ENCODE measurements at regions not wholly inside any gene's neighbourhood (a gene's known extent, or its start where the extent isn't known, plus 50 kb on each side); places are given as distances from the start of the nearest gene placed in this dataset.
A peak's percentile ranks its signal among the peaks of the same experiment; 100 is the strongest.
"Not testable (repeated sequence)": the region's sequence is repeated elsewhere in the genome, so short reads cannot be mapped to it uniquely, and the experiment has no call there.

- Histone ChIP-seq H3K9me3 (ENCODE audit: control insufficient read depth, low read depth, low read length) (no peaks in the 10 kb centered on the region), H3K36me3 (ENCODE audit: control insufficient read depth, low read depth, low read length) (no peaks in the 10 kb centered on the region), H3K4me1 (ENCODE audit: control insufficient read depth, low read depth, low read length) (peaks cover 13% of the 10 kb centered on the region), H3K27ac (ENCODE audit: low read length) (no peak overlapping the region), H3K4me3 (ENCODE audit: low read length) (no peak overlapping the region), H3K27me3 (ENCODE audit: control insufficient read depth, insufficient read depth, low read length) (no peaks in the 10 kb centered on the region), H3K9ac (ENCODE audit: low read length) (no peak overlapping the region)
Observed at GRCh38 chr3:66552846-66553245, 52.0 kb upstream of the LRIG1 start.

- Histone ChIP-seq H3K4me3 (ENCODE audit: low read length) (no peak overlapping the region), H3K36me3 (ENCODE audit: control insufficient read depth, low read depth, low read length) (no peaks in the 10 kb centered on the region), H3K9ac (ENCODE audit: low read length) (no peak overlapping the region), H3K27ac (ENCODE audit: low read length) (no peak overlapping the region), H3K4me1 (ENCODE audit: control insufficient read depth, low read depth, low read length) (peaks cover 13% of the 10 kb centered on the region), H3K27me3 (ENCODE audit: control insufficient read depth, insufficient read depth, low read length) (no peaks in the 10 kb centered on the region), H3K9me3 (ENCODE audit: control insufficient read depth, low read depth, low read length) (no peaks in the 10 kb centered on the region)
Observed at GRCh38 chr3:66553441-66554113, 52.8 kb upstream of the LRIG1 start.

- no peaks in the 10 kb centered on the region for H3K36me3 ChIP-seq (ENCODE audit: control insufficient read depth, low read depth, low read length)
- H3K27me3 ChIP-seq (ENCODE audit: control insufficient read depth, insufficient read depth, low read length): no peaks in the 10 kb centered on the region
- H3K9me3 ChIP-seq (ENCODE audit: control insufficient read depth, low read depth, low read length): peaks cover under 1% of the 10 kb centered on the region
- H3K27ac ChIP-seq (ENCODE audit: low read length): no peak overlapping the region
- H3K4me1 ChIP-seq (ENCODE audit: control insufficient read depth, low read depth, low read length): peaks cover 13% of the 10 kb centered on the region
- H3K4me3 ChIP-seq (ENCODE audit: low read length): no peak overlapping the region
- H3K9ac ChIP-seq (ENCODE audit: low read length): no peak overlapping the region
Observed at GRCh38 chr3:66554178-66554577, 53.4 kb upstream of the LRIG1 start.

GRCh38 chr3:66555214-66555844 is 54.5 kb upstream of the LRIG1 start:
- Histone ChIP-seq H3K4me3 (ENCODE audit: low read length) (no peak overlapping the region), H3K27me3 (ENCODE audit: control insufficient read depth, insufficient read depth, low read length) (no peaks in the 10 kb centered on the region), H3K9me3 (ENCODE audit: control insufficient read depth, low read depth, low read length) (peaks cover 3% of the 10 kb centered on the region), H3K9ac (ENCODE audit: low read length) (no peak overlapping the region), H3K4me1 (ENCODE audit: control insufficient read depth, low read depth, low read length) (peaks cover 13% of the 10 kb centered on the region), H3K36me3 (ENCODE audit: control insufficient read depth, low read depth, low read length) (no peaks in the 10 kb centered on the region), H3K27ac (ENCODE audit: low read length) (no peak overlapping the region)

DNA sequence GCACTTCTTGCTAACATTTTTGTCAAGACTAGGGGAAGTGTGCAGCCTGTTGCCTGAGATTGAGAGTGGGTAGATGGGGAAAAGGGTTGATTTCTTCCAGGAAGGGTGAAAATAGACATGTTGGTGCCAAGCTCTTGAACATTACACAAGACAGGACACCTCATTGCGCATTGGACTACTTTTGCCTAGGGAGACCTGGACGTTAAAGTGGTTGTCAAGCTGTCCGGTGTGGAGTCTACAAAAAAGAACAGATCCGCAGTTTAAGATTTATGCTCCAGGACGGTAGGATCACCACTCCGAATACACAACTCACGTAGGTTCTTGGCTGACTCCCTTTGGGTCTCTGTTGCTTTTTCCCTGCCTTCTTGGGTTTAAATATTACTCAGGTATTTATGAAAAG is 56.3 kb upstream of the LRIG1 start:
- Histone ChIP-seq H3K27me3 (ENCODE audit: control insufficient read depth, insufficient read depth, low read length) (no peaks in the 10 kb centered on the region), H3K9ac (ENCODE audit: low read length) (no peak overlapping the region), H3K4me3 (ENCODE audit: low read length) (no peak overlapping the region), H3K36me3 (ENCODE audit: control insufficient read depth, low read depth, low read length) (no peaks in the 10 kb centered on the region), H3K4me1 (ENCODE audit: control insufficient read depth, low read depth, low read length) (peaks cover 13% of the 10 kb centered on the region), H3K27ac (ENCODE audit: low read length) (no peak overlapping the region), H3K9me3 (ENCODE audit: control insufficient read depth, low read depth, low read length) (peaks cover 3% of the 10 kb centered on the region)

DNA sequence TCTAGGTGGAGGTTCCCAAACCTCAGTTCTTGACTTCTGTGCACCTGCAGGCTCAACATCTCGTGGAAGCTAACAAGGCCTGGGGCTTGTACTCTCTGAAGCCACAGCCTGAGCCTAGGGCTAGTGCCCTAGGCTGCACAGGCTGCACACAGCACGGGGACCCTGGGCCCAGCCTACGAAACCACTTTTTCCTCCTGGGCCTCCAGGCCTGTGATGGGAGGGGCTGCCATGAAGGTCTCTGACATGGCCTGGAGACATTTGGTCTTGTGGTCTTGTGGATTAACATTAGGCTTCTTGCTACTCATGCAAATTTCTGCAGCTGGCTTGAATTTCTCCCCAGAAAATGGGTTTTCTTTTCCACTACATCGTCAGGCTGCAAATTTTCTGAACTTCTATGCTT is 59.1 kb upstream of the LRIG1 start:
- not testable (repeated sequence) for H3K4me3 ChIP-seq (ENCODE audit: low read length); H3K9ac ChIP-seq (ENCODE audit: low read length); H3K27ac ChIP-seq (ENCODE audit: low read length); H3K4me1 ChIP-seq (ENCODE audit: control insufficient read depth, low read depth, low read length); H3K27me3 ChIP-seq (ENCODE audit: control insufficient read depth, insufficient read depth, low read length); H3K9me3 ChIP-seq (ENCODE audit: control insufficient read depth, low read depth, low read length); H3K36me3 ChIP-seq (ENCODE audit: control insufficient read depth, low read depth, low read length)

DNA sequence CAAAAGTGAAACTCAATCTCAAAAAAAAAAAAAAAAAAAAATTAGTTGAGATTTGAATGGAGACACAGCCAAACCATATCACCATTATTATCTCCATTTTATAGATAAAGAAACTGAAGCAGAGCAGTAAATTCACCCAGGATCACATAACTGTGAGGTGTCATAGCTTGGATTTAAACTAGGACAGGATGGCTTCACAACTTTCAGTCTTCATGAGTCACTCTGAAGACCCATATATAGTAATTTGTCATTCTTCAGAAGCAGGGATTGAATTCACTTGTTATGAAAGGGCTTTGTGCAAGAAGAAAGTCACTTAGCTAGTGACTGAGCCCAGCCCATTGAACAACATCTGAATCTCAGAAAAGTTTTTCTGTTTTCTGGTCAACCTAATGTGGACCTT is 60.5 kb upstream of the LRIG1 start:
- Histone ChIP-seq H3K4me3 (ENCODE audit: low read length) (no peak overlapping the region), H3K27ac (ENCODE audit: low read length) (no peak overlapping the region), H3K9ac (ENCODE audit: low read length) (no peak overlapping the region), H3K9me3 (ENCODE audit: control insufficient read depth, low read depth, low read length) (peaks cover 3% of the 10 kb centered on the region), H3K36me3 (ENCODE audit: control insufficient read depth, low read depth, low read length) (no peaks in the 10 kb centered on the region), H3K27me3 (ENCODE audit: control insufficient read depth, insufficient read depth, low read length) (no peaks in the 10 kb centered on the region), H3K4me1 (ENCODE audit: control insufficient read depth, low read depth, low read length) (no peaks in the 10 kb centered on the region)

- H3K27ac ChIP-seq (ENCODE audit: low read length): no peak overlapping the region
- no peaks in the 10 kb centered on the region for H3K36me3 ChIP-seq (ENCODE audit: control insufficient read depth, low read depth, low read length)
- no peaks in the 10 kb centered on the region for H3K4me1 ChIP-seq (ENCODE audit: control insufficient read depth, low read depth, low read length)
- no peak overlapping the region for H3K9ac ChIP-seq (ENCODE audit: low read length)
- H3K27me3 ChIP-seq (ENCODE audit: control insufficient read depth, insufficient read depth, low read length): no peaks in the 10 kb centered on the region
- no peaks in the 10 kb centered on the region for H3K9me3 ChIP-seq (ENCODE audit: control insufficient read depth, low read depth, low read length)
- H3K4me3 ChIP-seq (ENCODE audit: low read length): no peak overlapping the region
Observed at GRCh38 chr3:66565301-66565700, 64.5 kb upstream of the LRIG1 start.

DNA sequence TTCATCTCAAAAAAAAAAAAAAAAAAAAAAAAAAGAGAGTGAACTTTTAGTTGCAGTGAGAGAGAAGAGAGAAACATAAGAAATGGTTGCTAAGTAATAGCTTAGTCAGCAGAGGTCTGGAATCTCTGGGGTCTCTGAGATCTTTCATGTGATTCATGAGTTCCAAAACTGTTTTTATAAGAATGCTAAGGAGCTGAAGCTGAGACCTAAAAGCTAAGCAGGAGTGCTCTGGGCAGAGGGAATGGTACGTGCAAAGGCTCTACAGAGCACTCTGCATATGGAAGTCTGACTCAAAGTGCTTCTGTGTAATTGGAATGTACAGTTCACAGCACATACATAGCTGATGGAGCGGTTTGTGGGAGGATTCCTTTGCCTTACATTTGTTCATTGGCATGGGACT is 66.3 kb upstream of the LRIG1 start:
- no peak overlapping the region for H3K4me3 ChIP-seq (ENCODE audit: low read length)
- H3K9ac ChIP-seq (ENCODE audit: low read length): no peak overlapping the region
- no peaks in the 10 kb centered on the region for H3K36me3 ChIP-seq (ENCODE audit: control insufficient read depth, low read depth, low read length)
- peaks cover 12% of the 10 kb centered on the region for H3K4me1 ChIP-seq (ENCODE audit: control insufficient read depth, low read depth, low read length)
- no peaks in the 10 kb centered on the region for H3K9me3 ChIP-seq (ENCODE audit: control insufficient read depth, low read depth, low read length)
- H3K27me3 ChIP-seq (ENCODE audit: control insufficient read depth, insufficient read depth, low read length): peaks cover 4% of the 10 kb centered on the region
- no peak overlapping the region for H3K27ac ChIP-seq (ENCODE audit: low read length)

- Histone ChIP-seq H3K4me1 (ENCODE audit: control insufficient read depth, low read depth, low read length) (peaks cover 29% of the 10 kb centered on the region), H3K4me3 (ENCODE audit: low read length) (peak overlapping the region; percentile 48), H3K9ac (ENCODE audit: low read length) (peak overlapping the region; percentile 9), H3K9me3 (ENCODE audit: control insufficient read depth, low read depth, low read length) (no peaks in the 10 kb centered on the region), H3K27ac (ENCODE audit: low read length) (no peak overlapping the region), H3K27me3 (ENCODE audit: control insufficient read depth, insufficient read depth, low read length) (peaks cover 4% of the 10 kb centered on the region), H3K36me3 (ENCODE audit: control insufficient read depth, low read depth, low read length) (no peaks in the 10 kb centered on the region)
Observed at GRCh38 chr3:66572090-66572675, 71.4 kb upstream of the LRIG1 start.

- Histone ChIP-seq H3K27ac (ENCODE audit: low read length) (peak overlapping the region; percentile 80), H3K9ac (ENCODE audit: low read length) (peak overlapping the region; percentile 31)
Observed at GRCh38 chr3:66572938-66573710, 72.3 kb upstream of the LRIG1 start.

More at GRCh38 chr3:66572938-66573710, 72.3 kb upstream of the LRIG1 start:
- Histone ChIP-seq H3K4me1 (ENCODE audit: control insufficient read depth, low read depth, low read length) (peaks cover 29% of the 10 kb centered on the region), H3K27me3 (ENCODE audit: control insufficient read depth, insufficient read depth, low read length) (peaks cover 4% of the 10 kb centered on the region), H3K4me3 (ENCODE audit: low read length) (peak overlapping the region; percentile 48), H3K36me3 (ENCODE audit: control insufficient read depth, low read depth, low read length) (no peaks in the 10 kb centered on the region), H3K9me3 (ENCODE audit: control insufficient read depth, low read depth, low read length) (no peaks in the 10 kb centered on the region)
